ENCODE measurements at regions not wholly inside any gene's neighbourhood (a gene's known extent, or its start where the extent isn't known, plus 50 kb on each side); places are given as distances from the start of the nearest gene placed in this dataset.
"Not testable (repeated sequence)": the region's sequence is repeated elsewhere in the genome, so short reads cannot be mapped to it uniquely, and the experiment has no call there.

DNA sequence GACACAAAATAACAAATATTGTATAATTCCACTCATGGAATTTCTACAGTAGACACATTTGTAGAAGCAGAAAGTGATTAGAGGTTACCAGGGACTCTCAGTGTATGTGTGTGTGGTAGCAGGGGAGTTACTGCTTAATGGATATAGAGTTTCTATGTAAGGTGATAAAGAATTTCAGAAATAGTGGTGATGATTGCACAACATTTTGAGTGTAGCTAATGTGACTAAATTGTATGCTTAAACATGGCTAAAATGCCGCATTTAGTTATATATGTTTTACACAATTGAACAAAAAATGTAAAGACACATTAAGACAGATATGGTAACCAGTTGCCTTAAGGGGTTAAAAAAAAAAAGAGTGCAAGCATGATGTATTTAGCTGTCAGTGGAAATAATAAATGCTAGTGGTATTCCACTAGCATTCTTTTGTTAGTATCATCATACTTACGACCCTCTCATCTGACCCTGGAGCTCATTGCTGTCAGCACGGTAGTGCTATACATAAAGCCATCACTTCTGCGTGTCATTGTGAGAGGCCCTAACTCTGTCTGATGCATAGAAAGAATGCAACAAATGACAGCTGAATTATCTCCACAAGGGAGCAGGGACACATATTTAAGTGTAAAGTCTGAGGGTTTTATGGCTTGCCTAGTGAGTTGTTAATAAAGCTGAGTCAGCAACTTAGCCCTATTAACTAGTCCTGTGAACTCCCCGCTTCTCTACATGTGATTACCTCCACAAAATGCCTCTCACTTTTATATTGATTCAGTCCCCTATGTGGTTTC lies 134.1 kb upstream of the RXFP2 start:
- no peak for DNase-seq (ENCODE audit: extremely low read depth, low read depth)

GRCh38 chr13:31607531-31607930 lies 131.8 kb upstream of the RXFP2 start:
- not testable (repeated sequence) for DNase-seq (ENCODE audit: extremely low read depth, low read depth)

DNA sequence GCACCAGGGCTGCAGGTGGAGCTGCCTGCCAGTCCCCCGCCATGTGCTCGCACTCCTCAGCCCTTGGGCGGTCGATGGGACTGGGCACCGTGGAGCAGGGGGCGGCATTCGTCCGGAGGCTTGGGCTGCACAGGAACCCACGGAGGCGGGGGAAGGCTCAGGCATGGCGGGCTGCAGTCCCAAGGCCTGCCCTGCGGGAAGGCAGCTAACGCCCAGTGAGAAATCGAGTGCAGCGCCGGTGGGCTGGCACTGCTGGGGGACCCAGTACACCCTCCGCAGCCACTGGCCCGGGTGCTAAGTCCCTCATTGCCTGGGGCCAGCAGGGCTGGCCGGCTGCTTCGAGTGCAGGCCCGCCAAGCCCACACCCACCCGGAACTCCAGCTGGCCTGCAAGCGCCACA lies 130.5 kb upstream of the RXFP2 start:
- DNase-seq (ENCODE audit: extremely low read depth, low read depth) = not testable (repeated sequence)

- no peak for DNase-seq (ENCODE audit: extremely low read depth, low read depth)
These were observed 128.9 kb upstream of the RXFP2 start for GRCh38 chr13:31610270-31610998.

GRCh38 chr13:31611214-31611613 lies 128.1 kb upstream of the RXFP2 start:
- DNase-seq (ENCODE audit: extremely low read depth, low read depth) = no peak

DNA sequence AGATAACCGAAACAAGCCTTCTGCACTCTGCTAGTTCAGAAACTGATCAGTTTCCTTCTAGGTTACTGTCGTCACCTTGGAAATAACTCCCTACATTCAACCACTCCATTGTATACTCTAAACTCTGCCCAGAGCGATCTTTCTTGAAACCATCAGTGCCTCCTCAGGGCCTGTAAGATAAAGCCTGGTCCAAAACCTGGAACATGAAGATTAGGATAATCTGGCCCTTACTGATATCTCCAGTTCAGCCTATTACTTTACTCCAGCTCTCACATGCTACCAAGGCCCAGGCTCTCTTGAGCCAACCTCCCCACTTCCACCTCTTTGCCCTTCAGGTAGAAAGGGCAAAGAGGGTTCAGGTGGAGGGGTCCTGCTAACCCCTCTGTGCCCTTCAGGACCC lies 125.3 kb upstream of the RXFP2 start:
- DNase-seq (ENCODE audit: extremely low read depth, low read depth) = no peak

DNA sequence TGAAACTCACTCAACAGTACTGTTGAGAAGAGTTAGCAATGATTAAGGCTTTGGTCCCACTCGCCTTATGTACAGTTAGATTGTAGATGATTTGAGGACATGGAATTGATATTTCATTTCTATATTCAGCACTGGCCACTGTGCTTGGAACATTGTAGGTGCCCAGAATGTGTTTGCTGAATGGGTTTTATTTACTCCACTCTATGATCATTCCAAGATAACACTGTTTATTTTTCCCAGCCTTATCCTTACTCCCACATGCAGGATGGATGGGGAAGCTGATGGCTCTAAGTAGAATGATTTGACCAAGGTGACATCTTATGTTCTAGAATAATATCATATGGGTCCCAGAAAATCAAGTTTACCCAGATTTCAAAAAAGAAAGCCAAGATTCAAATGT lies 124.6 kb upstream of the RXFP2 start:
- no peak for DNase-seq (ENCODE audit: extremely low read depth, low read depth)

GRCh38 chr13:31625115-31625514 lies 114.2 kb upstream of the RXFP2 start:
- DNase-seq (ENCODE audit: extremely low read depth, low read depth) = no peak

GRCh38 chr13:31627097-31627845 lies 112.1 kb upstream of the RXFP2 start:
- no peak for DNase-seq (ENCODE audit: extremely low read depth, low read depth)

DNA sequence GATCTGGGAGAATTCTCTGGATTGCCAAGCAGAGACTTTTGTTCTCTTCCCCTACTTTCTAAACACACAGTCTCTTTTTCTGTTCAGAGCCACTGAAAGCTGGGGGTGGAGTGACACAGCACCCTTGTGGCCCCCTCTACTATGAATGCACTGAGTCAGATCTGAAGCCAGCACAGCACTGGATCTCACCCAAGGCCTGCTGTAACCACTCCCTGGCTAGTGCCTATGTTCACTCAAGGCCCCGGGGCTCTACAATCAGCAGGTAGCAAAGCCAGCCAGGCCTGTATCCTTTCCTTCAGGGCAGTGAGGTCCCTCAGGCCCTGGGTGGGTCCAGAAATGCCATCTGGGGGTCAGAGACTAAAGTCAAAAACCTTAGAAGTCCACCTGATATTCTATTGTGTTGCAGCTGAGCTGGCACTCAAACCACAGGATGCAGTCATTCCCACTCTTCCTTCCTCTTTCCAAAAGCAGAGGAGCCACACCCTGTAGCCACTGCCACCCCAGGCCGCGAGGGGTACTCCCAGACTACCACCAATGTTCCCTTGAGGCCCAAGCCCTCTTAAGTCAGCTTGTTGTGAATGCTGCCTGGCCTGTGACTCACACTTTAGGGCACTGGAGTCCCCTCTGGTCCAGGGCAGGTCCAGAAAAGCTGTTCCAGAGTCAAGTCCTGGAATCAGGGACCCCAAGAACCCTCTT lies 110.1 kb upstream of the RXFP2 start:
- no peak for DNase-seq (ENCODE audit: extremely low read depth, low read depth)

DNA sequence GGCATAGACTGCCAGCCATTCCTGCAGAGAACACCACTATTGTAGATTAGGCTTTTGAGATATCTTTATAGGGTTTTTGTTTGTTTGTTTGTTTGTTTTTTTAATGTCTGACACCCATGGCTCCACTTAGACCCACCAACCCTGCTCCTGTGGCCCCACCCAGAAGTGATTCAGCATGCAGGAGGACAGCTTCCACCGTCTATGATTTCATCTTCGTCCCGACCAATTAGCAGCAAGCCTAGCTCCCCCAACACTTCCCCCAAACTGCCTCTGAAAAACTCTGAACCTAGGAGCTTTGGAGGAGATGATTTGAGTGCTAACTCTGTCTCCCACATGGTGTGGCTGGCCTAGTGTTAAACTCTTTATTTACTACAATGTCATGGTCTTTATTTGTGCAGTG lies 108.3 kb upstream of the RXFP2 start:
- DNase-seq (ENCODE audit: extremely low read depth, low read depth) = no peak

- no peak for DNase-seq (ENCODE audit: extremely low read depth, low read depth)
These were observed 107.6 kb upstream of the RXFP2 start for GRCh38 chr13:31631746-31632145.

- DNase-seq (ENCODE audit: extremely low read depth, low read depth) = no peak
These were observed 100.7 kb upstream of the RXFP2 start for GRCh38 chr13:31638577-31638976.

- DNase-seq (ENCODE audit: extremely low read depth, low read depth) = no peak
These were observed 99.7 kb upstream of the RXFP2 start for GRCh38 chr13:31639443-31640163.

- DNase-seq (ENCODE audit: extremely low read depth, low read depth) = no peak
These were observed 89.6 kb upstream of the RXFP2 start for GRCh38 chr13:31649766-31650165.

- DNase-seq (ENCODE audit: extremely low read depth, low read depth) = no peak
These were observed 85.6 kb upstream of the RXFP2 start for GRCh38 chr13:31653730-31654129.

DNA sequence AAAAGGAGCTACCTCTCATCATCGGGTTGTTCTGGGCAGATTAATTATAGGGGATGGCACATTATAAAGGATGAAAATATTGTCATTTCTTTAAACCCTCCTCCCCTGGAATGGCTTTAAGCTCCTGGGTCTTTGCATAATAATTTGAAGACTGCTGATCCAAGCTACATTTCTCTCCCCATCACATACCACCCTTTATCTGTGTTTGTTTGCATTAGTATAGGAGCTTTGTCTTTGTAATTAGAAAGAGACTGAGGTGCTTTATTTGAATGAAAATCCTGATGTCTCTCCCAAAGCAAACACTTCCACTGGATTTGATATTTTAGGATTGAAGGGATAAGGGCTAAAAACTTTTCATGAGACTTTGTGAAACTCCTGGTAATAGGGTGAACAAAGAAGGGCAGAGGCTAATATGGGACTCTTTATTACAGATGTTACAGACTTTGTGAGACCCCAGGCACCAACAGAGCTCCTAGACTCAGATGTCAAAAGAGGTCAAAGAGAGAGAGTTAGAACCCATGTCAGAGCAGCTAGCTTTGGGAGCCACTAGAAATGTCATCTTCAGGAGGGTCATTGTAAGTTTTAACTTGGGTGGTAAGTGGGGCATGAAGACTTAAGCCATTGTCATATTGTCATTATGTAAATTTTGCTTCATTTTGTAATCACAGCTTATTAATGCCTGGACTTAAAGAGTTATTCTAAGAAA lies 75.3 kb upstream of the RXFP2 start:
- no peak for DNase-seq (ENCODE audit: extremely low read depth, low read depth)

DNA sequence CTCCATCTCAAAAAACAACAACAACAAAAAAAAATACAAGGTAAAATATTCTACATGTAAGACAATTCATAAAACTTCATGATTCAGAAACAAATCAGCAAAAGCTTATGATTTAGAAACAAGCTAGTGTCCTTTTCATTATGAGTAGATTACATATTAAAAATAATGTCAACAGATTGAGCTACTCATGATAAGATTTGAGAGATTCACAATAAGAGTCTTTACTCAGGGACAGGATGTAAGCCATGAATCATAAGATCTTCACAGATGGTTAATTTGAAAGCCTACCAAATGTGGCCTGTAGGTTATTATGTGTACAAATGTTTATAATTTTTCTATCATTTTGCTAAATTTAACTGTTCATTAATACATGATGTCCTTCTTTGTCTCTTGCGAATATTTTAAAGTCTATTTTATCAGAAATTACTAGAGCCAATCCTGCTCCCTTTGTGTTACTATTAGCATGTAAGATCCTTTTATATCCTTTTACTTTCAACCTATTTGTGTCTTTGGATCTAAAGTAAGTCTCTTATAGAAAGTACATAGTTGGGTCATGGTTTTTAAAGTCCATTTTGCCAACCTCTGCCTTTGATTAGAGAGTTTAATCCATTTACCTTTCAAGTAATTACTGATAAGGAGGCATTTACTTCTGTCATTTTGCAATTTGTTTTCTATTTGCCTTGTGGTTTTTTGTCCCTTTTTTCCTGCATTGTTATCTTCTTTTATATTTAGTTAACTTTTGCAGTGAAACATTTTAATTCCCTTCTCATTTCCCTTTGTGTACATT lies 68.3 kb upstream of the RXFP2 start:
- DNase-seq (ENCODE audit: extremely low read depth, low read depth) = no peak

DNA sequence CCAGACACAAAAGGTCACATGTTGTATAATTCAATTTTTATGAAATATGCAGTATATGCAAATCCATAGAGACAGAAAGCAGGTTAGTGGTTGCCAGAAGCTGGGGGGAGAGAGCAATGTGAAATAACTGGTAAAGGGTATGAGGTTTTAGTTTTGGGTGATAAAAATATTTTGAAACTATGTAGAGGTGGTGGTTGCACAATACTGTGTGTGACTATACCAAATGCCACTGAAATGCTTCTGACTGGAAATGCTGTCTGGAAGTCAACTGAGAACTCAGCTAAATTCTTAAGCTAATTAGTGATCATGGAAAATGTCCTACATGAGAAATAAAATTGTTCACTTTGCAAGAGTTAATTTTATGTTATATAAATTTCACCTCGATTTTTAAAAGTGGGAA lies 65.3 kb upstream of the RXFP2 start:
- DNase-seq (ENCODE audit: extremely low read depth, low read depth) = no peak

All from NCI-H460 (cell line).